IMR-90 (cell line): ENCODE measurements at regions not wholly inside any gene's neighbourhood (a gene's known extent, or its start where the extent isn't known, plus 50 kb on each side); places are given as distances from the start of the nearest gene placed in this dataset.

ENCODE experiments used
- ATAC-seq: fragments of 200-7000 bp; cut with Tn5 transposase; 2 replicates; pipeline ENCODE4 v1.9.1; 2020; ENCODE audit warnings: low read depth, mild to moderate bottlenecking, moderate library complexity
- BruUV-seq: library from RNA; stranded (reverse); fragments of 400-500 nt; replicated peaks from 2 replicates; lab custom pipeline; 2021; lab: Mats Ljungman, UMichigan
- CTCF ChIA-PET: fragments of 300-600 bp; formaldehyde crosslinking; extraction: SDS; loops from one replicate; lab custom pipeline; 2021; ENCODE audit warnings: antibody characterized with exemption; lab: Yijun Ruan, JAX
- POLR2A ChIA-PET: fragments of 300-600 bp; sonication (Branson Sonifier 250); formaldehyde crosslinking; loops from one replicate; lab custom pipeline; 2022; ENCODE audit warnings: antibody characterized with exemption; ENCODE audit not compliant: unreplicated experiment; lab: Charles Lee
- DNase-seq: peaks from one replicate; pipeline ENCODE4 v3.0.0; 2013
- H2AFZ ChIP-seq: replicated peaks from 2 replicates; pipeline ENCODE3; 2013; ENCODE audit warnings: low read length, mild to moderate bottlenecking; ENCODE audit not compliant: poor library complexity
- H2AK5ac ChIP-seq: 2 replicates; pipeline ENCODE4 v1.6.1; 2013; ENCODE audit warnings: low read depth, low read length, inconsistent platforms
- H2AK9ac ChIP-seq: replicated peaks from 2 replicates; pipeline ENCODE3; 2013; ENCODE audit warnings: mild to moderate bottlenecking, low read depth, low read length, moderate library complexity; ENCODE audit not compliant: poor library complexity
- H2BK120ac ChIP-seq: 2 replicates; pipeline ENCODE4 v1.6.1; 2013; ENCODE audit warnings: low read depth, low read length, inconsistent platforms
- H2BK15ac ChIP-seq: 3 replicates; pipeline ENCODE4 v1.6.1; 2013; ENCODE audit warnings: low read depth, low read length, inconsistent platforms
- H2BK20ac ChIP-seq: 2 replicates; pipeline ENCODE4 v1.6.1; 2013; ENCODE audit warnings: low read depth, mild to moderate bottlenecking, inconsistent platforms, low read length, moderate library complexity
- H2BK5ac ChIP-seq: 2 replicates; pipeline ENCODE4 v1.6.1; 2013; ENCODE audit warnings: mild to moderate bottlenecking, low read depth, low read length, inconsistent platforms; ENCODE audit not compliant: poor library complexity, severe bottlenecking
- H3K14ac ChIP-seq: replicated peaks from 2 replicates; pipeline ENCODE4 v1.6.1; 2013; ENCODE audit warnings: low read depth, low read length, inconsistent platforms
- H3K18ac ChIP-seq: 2 replicates; pipeline ENCODE4 v1.6.1; 2013; ENCODE audit warnings: low read depth, low read length, control low read depth
- H3K23ac ChIP-seq: 2 replicates; pipeline ENCODE4 v1.6.1; 2013; ENCODE audit warnings: low read depth, low read length, inconsistent platforms
- H3K27ac ChIP-seq: 2 replicates; pipeline ENCODE4 v1.5.1; 2013; ENCODE audit warnings: mild to moderate bottlenecking, control low read depth, low read length; ENCODE audit not compliant: insufficient read depth
- H3K27me3 ChIP-seq: 2 replicates; pipeline ENCODE4 v1.6.1; 2013; ENCODE audit warnings: low read length; ENCODE audit not compliant: control insufficient read depth, insufficient read depth
- H3K36me3 ChIP-seq: 2 replicates; pipeline ENCODE4 v1.6.1; 2013; ENCODE audit warnings: low read length, mixed read lengths; ENCODE audit not compliant: control insufficient read depth, insufficient read depth
- H3K4ac ChIP-seq: 2 replicates; pipeline ENCODE4 v1.6.1; 2013; ENCODE audit warnings: low read depth, low read length, inconsistent platforms
- H3K4me1 ChIP-seq: 2 replicates; pipeline ENCODE4 v1.6.1; 2013; ENCODE audit warnings: low read length, mixed read lengths; ENCODE audit not compliant: control insufficient read depth, insufficient read depth
- H3K4me2 ChIP-seq: 2 replicates; pipeline ENCODE4 v1.6.1; 2013; ENCODE audit warnings: low read depth, mild to moderate bottlenecking, control low read depth, low read length, moderate library complexity
- H3K4me3 ChIP-seq: 2 replicates; pipeline ENCODE4 v1.5.1; 2013; ENCODE audit warnings: low read depth, mild to moderate bottlenecking, control low read depth, low read length, moderate library complexity; ENCODE audit not compliant: insufficient read depth
- H3K56ac ChIP-seq: 2 replicates; pipeline ENCODE4 v1.6.1; 2013; ENCODE audit warnings: low read length, inconsistent platforms; ENCODE audit not compliant: insufficient read depth; ENCODE audit errors: extremely low read depth
- H3K79me1 ChIP-seq, 2 experiments: 2 replicates each; pipeline ENCODE4 v1.6.1; 2013; ENCODE audit warnings: low read length in 2 of 2, inconsistent platforms in 1 of 2, low read depth in 1 of 2
- H3K9ac ChIP-seq: 2 replicates; pipeline ENCODE4 v1.6.1; 2013; ENCODE audit warnings: low read depth, low read length, control low read depth
- H3K9me1 ChIP-seq: 2 replicates; pipeline ENCODE4 v1.6.1; 2013; ENCODE audit warnings: low read length, inconsistent platforms; ENCODE audit not compliant: insufficient read depth
- H3K9me3 ChIP-seq: 2 replicates; pipeline ENCODE4 v1.6.1; 2013; ENCODE audit warnings: low read length; ENCODE audit not compliant: control insufficient read depth, insufficient read depth
- H4K20me1 ChIP-seq: 2 replicates; pipeline ENCODE4 v1.6.1; 2013; ENCODE audit warnings: low read length, inconsistent platforms; ENCODE audit not compliant: insufficient read depth
- H4K5ac ChIP-seq: 2 replicates; pipeline ENCODE4 v1.6.1; 2013; ENCODE audit warnings: mild to moderate bottlenecking, low read depth, low read length, control low read depth
- H4K8ac ChIP-seq, 2 experiments: 2 replicates each; pipeline ENCODE4 v1.6.1; 2013; ENCODE audit warnings: low read depth in 2 of 2, low read length in 2 of 2, control low read depth in 1 of 2, inconsistent platforms in 1 of 2
- H4K91ac ChIP-seq: 2 replicates; pipeline ENCODE4 v1.6.1; 2013; ENCODE audit warnings: low read depth, low read length, inconsistent platforms; ENCODE audit not compliant: insufficient read depth
- BHLHE40 ChIP-seq: fragments of 150-350 bp; IDR thresholded peaks from 2 replicates; pipeline ENCODE4 v1.6.1; 2016; ENCODE audit warnings: mild to moderate bottlenecking, low read depth, low read length
- CEBPB ChIP-seq: IDR thresholded peaks from 2 replicates; pipeline ENCODE4 v1.6.1; 2012; ENCODE audit warnings: low read depth, low read length, improper control_type of control experiment
- CHD1 ChIP-seq: IDR thresholded peaks from 2 replicates; pipeline ENCODE4 v1.6.1; 2012; ENCODE audit warnings: low read depth, low read length, improper control_type of control experiment
- FOS ChIP-seq: fragments of 150-350 bp; IDR thresholded peaks from 2 replicates; pipeline ENCODE4 v1.6.1; 2016; ENCODE audit warnings: low read depth, low read length
- MAFK ChIP-seq: IDR thresholded peaks from 2 replicates; pipeline ENCODE4 v1.6.1; 2012; ENCODE audit warnings: low read depth, low read length, improper control_type of control experiment
- MAZ ChIP-seq: IDR thresholded peaks from 2 replicates; pipeline ENCODE4 v1.6.1; 2012; ENCODE audit warnings: low read depth, mild to moderate bottlenecking, low read length, improper control_type of control experiment, moderate library complexity, borderline replicate concordance
- MXI1 ChIP-seq: IDR thresholded peaks from 2 replicates; pipeline ENCODE4 v1.6.1; 2012; ENCODE audit warnings: low read depth, mild to moderate bottlenecking, low read length, moderate library complexity, borderline replicate concordance
- POLR2A ChIP-seq: IDR thresholded peaks from 2 replicates; pipeline ENCODE4 v1.6.1; 2012; ENCODE audit warnings: mild to moderate bottlenecking, low read depth, low read length
- RAD21 ChIP-seq: IDR thresholded peaks from 2 replicates; pipeline ENCODE4 v1.6.1; 2012; ENCODE audit warnings: low read length, improper control_type of control experiment
- RCOR1 ChIP-seq: IDR thresholded peaks from 2 replicates; pipeline ENCODE4 v1.6.1; 2012; ENCODE audit warnings: mild to moderate bottlenecking, low read length, improper control_type of control experiment; ENCODE audit not compliant: insufficient replicate concordance
- RFX5 ChIP-seq: IDR thresholded peaks from 2 replicates; pipeline ENCODE4 v1.8.0; 2012; ENCODE audit warnings: low read depth, mild to moderate bottlenecking, low read length, moderate library complexity
- SMC3 ChIP-seq: fragments of 150-350 bp; IDR thresholded peaks from 2 replicates; pipeline ENCODE4 v1.6.1; 2016; ENCODE audit warnings: low read depth, mild to moderate bottlenecking, antibody characterized with exemption, low read length, moderate library complexity
- WGBS, 2 experiments: methylation state at CpG; one replicate each; pipeline versions ENCODE4 v1.1.5 to v1.1.7; 2013; ENCODE audit warnings: missing lambda C conversion rate in 2 of 2; ENCODE audit not compliant: insufficient read length in 1 of 2; ENCODE audit errors: extremely low coverage in 2 of 2; 5-methylcytosine and 5-hydroxymethylcytosine counted together
- dilution Hi-C: fragments of 300-500 bp; cut with HindIII; formaldehyde crosslinking; loops from one replicate; pipeline ENCODE4 v1.14.3; 2018; ENCODE audit warnings: low sequenced_read_pairs; ENCODE audit not compliant: unreplicated experiment
- in situ Hi-C: fragments of 300-500 bp; cut with MboI; formaldehyde crosslinking; loops from 3 replicates; pipeline ENCODE4 v1.14.3; 2019; ENCODE audit warnings: low sequenced_read_pairs, inconsistent platforms, mixed read lengths
- intact Hi-C: fragments of 100-400 bp; cut with micrococcal nuclease; formaldehyde crosslinking; loops from 2 replicates; pipeline ENCODE4 v1.10.0; 2022
- TF ChIP-seq, protein P1 (sequence below): fragments of 150-350 bp; IDR thresholded peaks from 2 replicates; pipeline ENCODE4 v1.6.1; 2017; ENCODE audit warnings: mild to moderate bottlenecking, antibody characterized with exemption, low read length, low read depth
- TF ChIP-seq, protein P2 (sequence below): fragments of 150-350 bp; IDR thresholded peaks from 2 replicates; pipeline ENCODE4 v1.6.1; 2016; ENCODE audit warnings: low read depth, mild to moderate bottlenecking, low read length, moderate library complexity, borderline replicate concordance

DNA sequence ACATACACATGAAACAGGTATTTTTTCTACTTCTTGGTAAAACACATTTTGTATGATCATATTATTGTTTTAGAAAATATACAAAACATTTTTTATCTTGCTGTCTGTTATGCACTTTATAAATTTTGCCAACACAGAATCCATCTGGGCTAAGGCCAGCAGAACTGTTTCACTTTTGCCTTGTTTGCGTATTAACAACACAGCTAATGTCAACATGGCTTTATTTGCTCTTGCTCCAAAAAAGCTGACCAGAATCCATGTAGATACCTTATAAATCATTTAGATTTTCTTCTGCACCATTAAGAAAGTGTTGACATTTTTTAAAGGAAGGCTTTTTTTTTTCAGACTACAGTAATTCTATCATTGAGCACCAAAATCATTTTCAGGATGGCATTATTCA is 58.1 kb upstream of the PGR start:
- H4K20me1 ChIP-seq = no peaks in the 10 kb centered on the region
- TF ChIP-seq POLR2A (no peak), MXI1 (no peak), MAFK (no peak), FOS (no peak), MAZ (no peak), RAD21 (no peak), RCOR1 (no peak), CHD1 (no peak), CEBPB (no peak), BHLHE40 (no peak), RFX5 (no peak), SMC3 (no peak)
- TF ChIP-seq, protein P1, sequence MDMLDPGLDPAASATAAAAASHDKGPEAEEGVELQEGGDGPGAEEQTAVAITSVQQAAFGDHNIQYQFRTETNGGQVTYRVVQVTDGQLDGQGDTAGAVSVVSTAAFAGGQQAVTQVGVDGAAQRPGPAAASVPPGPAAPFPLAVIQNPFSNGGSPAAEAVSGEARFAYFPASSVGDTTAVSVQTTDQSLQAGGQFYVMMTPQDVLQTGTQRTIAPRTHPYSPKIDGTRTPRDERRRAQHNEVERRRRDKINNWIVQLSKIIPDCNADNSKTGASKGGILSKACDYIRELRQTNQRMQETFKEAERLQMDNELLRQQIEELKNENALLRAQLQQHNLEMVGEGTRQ = no peak
- TF ChIP-seq, protein P2, sequence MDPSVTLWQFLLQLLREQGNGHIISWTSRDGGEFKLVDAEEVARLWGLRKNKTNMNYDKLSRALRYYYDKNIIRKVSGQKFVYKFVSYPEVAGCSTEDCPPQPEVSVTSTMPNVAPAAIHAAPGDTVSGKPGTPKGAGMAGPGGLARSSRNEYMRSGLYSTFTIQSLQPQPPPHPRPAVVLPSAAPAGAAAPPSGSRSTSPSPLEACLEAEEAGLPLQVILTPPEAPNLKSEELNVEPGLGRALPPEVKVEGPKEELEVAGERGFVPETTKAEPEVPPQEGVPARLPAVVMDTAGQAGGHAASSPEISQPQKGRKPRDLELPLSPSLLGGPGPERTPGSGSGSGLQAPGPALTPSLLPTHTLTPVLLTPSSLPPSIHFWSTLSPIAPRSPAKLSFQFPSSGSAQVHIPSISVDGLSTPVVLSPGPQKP = no peak
- dilution Hi-C loops = no loop called here
- H2AFZ ChIP-seq = no peak overlapping the region
- ChIA-PET CTCF (no interaction called here), POLR2A (no interaction called here)
- H2AK9ac ChIP-seq = no peak overlapping the region
- H2BK20ac ChIP-seq = no peak overlapping the region
- no peaks in the 10 kb centered on the region for H3K27me3 ChIP-seq
- no peak overlapping the region for H3K56ac ChIP-seq
- no peak overlapping the region for H4K8ac ChIP-seq
- no peak for DNase-seq
- no peak overlapping the region for H3K18ac ChIP-seq
- no peak overlapping the region for H2BK5ac ChIP-seq
- H3K4me1 ChIP-seq = no peaks in the 10 kb centered on the region
- H3K9ac ChIP-seq = no peak overlapping the region
- no peaks in the 10 kb centered on the region for H3K9me3 ChIP-seq
- H3K4ac ChIP-seq = no peak overlapping the region
- no peaks in the 10 kb centered on the region for H3K9me1 ChIP-seq
- no peaks in the 10 kb centered on the region for H3K79me1 ChIP-seq
- no TSS peak for BruUV-seq
- no peak for ATAC-seq
- H2AK5ac ChIP-seq = no peak overlapping the region
- no CpG with 5 or more reads among the region's 1 CpG for WGBS, 2 experiments
- no peak overlapping the region for H3K14ac ChIP-seq
- in situ Hi-C loops = no loop called here
- intact Hi-C loops = no loop called here
- H3K36me3 ChIP-seq = no peaks in the 10 kb centered on the region
- no peak overlapping the region for H3K4me3 ChIP-seq
- H4K91ac ChIP-seq = no peak overlapping the region
- H3K23ac ChIP-seq = no peak overlapping the region
- H2BK15ac ChIP-seq = no peak overlapping the region
- no peak overlapping the region for H4K5ac ChIP-seq
- H3K4me2 ChIP-seq = no peak overlapping the region
- H3K27ac ChIP-seq = no peak overlapping the region
- no peak overlapping the region for H2BK120ac ChIP-seq
